Gastrocnemius medialis (tissue), 4 donors: ENCODE measurements at regions not wholly inside any gene's neighbourhood (a gene's known extent, or its start where the extent isn't known, plus 50 kb on each side); places are given as distances from the start of the nearest gene placed in this dataset.

Source experiments
- ATAC-seq, 2 donors: fragments of 150-250 bp; one replicate each; pipeline ENCODE4 v1.9.1; 2016
- DNase-seq, 2 donors: peaks; one replicate each; pipeline ENCODE4 v3.0.0-alpha.2; 2019
- H3K27ac ChIP-seq, 4 donors: fragments of 200-600 bp; sonication (generic); 1 replicate in 1 of 4; 2 replicates in 3 of 4; pipeline ENCODE4 v1.5.1; 2016 to 2018; ENCODE audit warnings: mild to moderate bottlenecking in 2 of 4, moderate library complexity in 1 of 4
- H3K27me3 ChIP-seq, 3 donors: fragments of 200-600 bp; sonication (generic) in 2 of 3; 1 replicate in 1 of 3; 2 replicates in 2 of 3; pipeline versions ENCODE4 v1.5.1 to v1.6.0; 2016 to 2019; ENCODE audit warnings: mild to moderate bottlenecking in 1 of 3, moderate library complexity in 1 of 3
- H3K36me3 ChIP-seq, 2 donors: fragments of 200-600 bp; sonication (generic) in 1 of 2; one replicate each; pipeline ENCODE4 v1.5.1; 2017 to 2018
- H3K4me1 ChIP-seq, 2 donors: fragments of 200-600 bp; sonication (generic) in 1 of 2; one replicate each; pipeline ENCODE4 v1.5.1; 2016 to 2017; ENCODE audit warnings: mild to moderate bottlenecking in 2 of 2
- H3K4me3 ChIP-seq, 4 donors: fragments of 200-600 bp; sonication (generic) in 3 of 4; 1 replicate in 1 of 4; 2 replicates in 3 of 4; pipeline ENCODE4 v1.5.1; 2016 to 2019; ENCODE audit warnings: mild to moderate bottlenecking in 2 of 4
- H3K9me3 ChIP-seq, 3 donors: fragments of 200-600 bp; sonication (generic) in 2 of 3; 1 replicate in 1 of 3; 2 replicates in 2 of 3; pipeline ENCODE4 v1.5.1; 2016 to 2019
- POLR2A ChIP-seq, 2 donors: fragments of 450-650 bp; IDR thresholded peaks; one replicate each; pipeline ENCODE4 v1.6.1; 2017; ENCODE audit warnings: antibody characterized with exemption in 2 of 2, mild to moderate bottlenecking in 2 of 2, moderate library complexity in 2 of 2
- in situ Hi-C, 4 donors: fragments of 200-750 bp; cut with MboI; loops; one replicate each; pipeline versions ENCODE4 v1.15.0 to v1.8.0; 2017; ENCODE audit warnings: low sequenced_read_pairs in 4 of 4
- intact Hi-C: fragments of 100-400 bp; cut with DNase I; formaldehyde crosslinking; loops from one replicate; pipeline ENCODE4 v1.15.1; 2023; ENCODE audit warnings: low total_unique reads
- TF ChIP-seq, protein P1 (sequence below), 5 experiments: fragments of 450-650 bp in 3 of 5; fragments of 200-600 bp in 2 of 5; sonication (generic) in 2 of 5; IDR thresholded peaks in 4 of 5; conservative IDR thresholded peaks in 1 of 5; 1 replicate in 4 of 5; 2 replicates in 1 of 5; pipeline ENCODE4 v1.5.1; 2016 to 2019; ENCODE audit warnings: antibody characterized with exemption in 5 of 5, mild to moderate bottlenecking in 3 of 5, moderate library complexity in 3 of 5

- peak overlapping the region in 1 of 4 donors; percentile 27 for H3K27ac ChIP-seq
- no peak overlapping the region for H3K4me3 ChIP-seq
- no peaks in the 10 kb centered on the region for H3K9me3 ChIP-seq
- H3K4me1 ChIP-seq = peaks cover 30 to 37% of the 10 kb centered on the region in 2 donors
- no peak for DNase-seq
- no peak for ATAC-seq
- TF ChIP-seq, protein P1, sequence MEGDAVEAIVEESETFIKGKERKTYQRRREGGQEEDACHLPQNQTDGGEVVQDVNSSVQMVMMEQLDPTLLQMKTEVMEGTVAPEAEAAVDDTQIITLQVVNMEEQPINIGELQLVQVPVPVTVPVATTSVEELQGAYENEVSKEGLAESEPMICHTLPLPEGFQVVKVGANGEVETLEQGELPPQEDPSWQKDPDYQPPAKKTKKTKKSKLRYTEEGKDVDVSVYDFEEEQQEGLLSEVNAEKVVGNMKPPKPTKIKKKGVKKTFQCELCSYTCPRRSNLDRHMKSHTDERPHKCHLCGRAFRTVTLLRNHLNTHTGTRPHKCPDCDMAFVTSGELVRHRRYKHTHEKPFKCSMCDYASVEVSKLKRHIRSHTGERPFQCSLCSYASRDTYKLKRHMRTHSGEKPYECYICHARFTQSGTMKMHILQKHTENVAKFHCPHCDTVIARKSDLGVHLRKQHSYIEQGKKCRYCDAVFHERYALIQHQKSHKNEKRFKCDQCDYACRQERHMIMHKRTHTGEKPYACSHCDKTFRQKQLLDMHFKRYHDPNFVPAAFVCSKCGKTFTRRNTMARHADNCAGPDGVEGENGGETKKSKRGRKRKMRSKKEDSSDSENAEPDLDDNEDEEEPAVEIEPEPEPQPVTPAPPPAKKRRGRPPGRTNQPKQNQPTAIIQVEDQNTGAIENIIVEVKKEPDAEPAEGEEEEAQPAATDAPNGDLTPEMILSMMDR (IDR thresholded peaks at IDR 0.05 in 4 of 5, conservative IDR thresholded peaks at IDR 0.05 in 1 of 5) = no peak
- no peak for TF ChIP-seq POLR2A (IDR thresholded peaks at IDR 0.05)
- no peaks in the 10 kb centered on the region for H3K27me3 ChIP-seq
- no peaks in the 10 kb centered on the region for H3K36me3 ChIP-seq
- in situ Hi-C loops (no loop called here), intact Hi-C loops (no loop called here)
These were observed 152.7 kb downstream of the FHIP1A start for GRCh38 chr4:151561551-151562256.

- in situ Hi-C loops = no loop called here
- Histone ChIP-seq H3K27me3 (no peaks in the 10 kb centered on the region), H3K36me3 (no peaks in the 10 kb centered on the region), H3K9me3 (no peaks in the 10 kb centered on the region), H3K4me3 (no peak overlapping the region), H3K4me1 (peaks cover 30 to 47% of the 10 kb centered on the region in 2 donors), H3K27ac (no peak overlapping the region)
- intact Hi-C loops = no loop called here
- no peak for DNase-seq
- no peak for TF ChIP-seq POLR2A (IDR thresholded peaks at IDR 0.05)
- TF ChIP-seq, protein P1 (IDR thresholded peaks at IDR 0.05 in 4 of 5, conservative IDR thresholded peaks at IDR 0.05 in 1 of 5) = no peak
- peak; percentile 40 to 51 for ATAC-seq
These were observed 154.2 kb downstream of the FHIP1A start for GRCh38 chr4:151563194-151563593.

DNA sequence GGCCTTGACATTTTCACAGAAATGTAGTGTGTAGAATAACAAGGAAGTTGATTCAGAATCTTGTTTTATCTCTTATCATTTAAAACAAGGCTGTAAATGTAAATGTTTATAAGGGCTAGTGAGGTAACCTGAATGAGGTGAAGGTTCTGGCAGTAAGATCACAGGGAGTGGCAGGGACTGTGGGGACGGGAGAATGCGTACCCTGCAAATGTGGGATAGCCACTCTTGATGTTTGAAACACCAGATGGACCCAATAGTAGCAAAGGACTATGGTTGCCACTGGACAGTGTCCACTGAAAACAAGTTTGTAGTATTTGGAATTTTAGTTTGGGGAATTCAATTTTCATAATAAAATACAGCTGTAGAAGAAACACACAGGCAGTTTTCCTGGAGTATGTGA is 155.3 kb downstream of the FHIP1A start:
- in situ Hi-C loops = no loop called here
- no peak overlapping the region for H3K4me3 ChIP-seq
- TF ChIP-seq, protein P1 (IDR thresholded peaks at IDR 0.05 in 4 of 5, conservative IDR thresholded peaks at IDR 0.05 in 1 of 5) = no peak
- no peak for TF ChIP-seq POLR2A (IDR thresholded peaks at IDR 0.05)

DNA sequence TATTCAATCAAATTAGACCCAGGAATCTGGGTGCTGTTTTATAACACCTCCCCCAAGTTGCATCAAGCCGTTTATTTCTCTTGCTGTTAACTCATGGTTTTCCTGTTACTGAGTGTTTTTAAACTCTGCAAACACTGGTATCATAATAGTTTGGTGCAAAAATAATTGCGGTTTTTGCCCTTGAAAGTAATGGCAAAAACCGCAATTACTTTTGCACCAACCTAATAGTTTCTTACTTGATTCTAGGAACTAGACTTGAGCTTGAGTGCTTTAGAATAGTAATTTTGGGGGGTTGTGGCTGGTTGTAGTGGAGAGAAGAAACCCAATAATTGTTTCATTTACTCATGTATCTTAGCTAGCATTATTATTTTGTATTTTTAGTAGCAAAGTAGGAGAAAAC is 156.6 kb downstream of the FHIP1A start:
- ATAC-seq = no peak
- Histone ChIP-seq H3K4me3 (no peak overlapping the region), H3K36me3 (no peaks in the 10 kb centered on the region), H3K4me1 (peaks cover 27 to 47% of the 10 kb centered on the region in 2 donors), H3K9me3 (no peaks in the 10 kb centered on the region), H3K27me3 (no peaks in the 10 kb centered on the region), H3K27ac (no peak overlapping the region)
- TF ChIP-seq POLR2A (IDR thresholded peaks at IDR 0.05) = no peak
- TF ChIP-seq, protein P1 (IDR thresholded peaks at IDR 0.05 in 4 of 5, conservative IDR thresholded peaks at IDR 0.05 in 1 of 5) = no peak
- in situ Hi-C loops (no loop called here), intact Hi-C loops (no loop called here)
- no peak for DNase-seq

More for the DNA sequence above, 155.3 kb downstream of the FHIP1A start:
- no peak overlapping the region for H3K27ac ChIP-seq
- ATAC-seq (no peak), DNase-seq (no peak)
- H3K4me1 ChIP-seq = peaks cover 29 to 47% of the 10 kb centered on the region in 2 donors
- no peaks in the 10 kb centered on the region for H3K36me3 ChIP-seq
- H3K9me3 ChIP-seq = no peaks in the 10 kb centered on the region
- no peaks in the 10 kb centered on the region for H3K27me3 ChIP-seq
- intact Hi-C loops = no loop called here
